Astrocyte (in vitro differentiated cells and primary cell): ENCODE measurements at regions not wholly inside any gene's neighbourhood (a gene's known extent, or its start where the extent isn't known, plus 50 kb on each side); places are given as distances from the start of the nearest gene placed in this dataset.

ENCODE experiments used
- DNase-seq: peaks from one replicate; pipeline ENCODE4 v3.0.0-alpha.2; 2010; ENCODE audit warnings: low read depth
- FAIRE-seq: peaks from 2 replicates; lab custom pipeline; 2011; peaks lifted over from hg19 to GRCh38; lab: Jason Lieb, UNC
- H2AFZ ChIP-seq: 2 replicates; pipeline ENCODE4 v1.6.0; 2012; ENCODE audit warnings: low read depth, low read length, inconsistent platforms
- H3K27ac ChIP-seq: 2 replicates; pipeline ENCODE4 v1.5.1; 2011; ENCODE audit warnings: low read depth, low read length, inconsistent platforms
- H3K27me3 ChIP-seq: 2 replicates; pipeline ENCODE4 v1.6.0; 2011; ENCODE audit warnings: low read length, inconsistent platforms; ENCODE audit not compliant: insufficient read depth
- H3K36me3 ChIP-seq: 2 replicates; pipeline ENCODE4 v1.5.1; 2011; ENCODE audit warnings: low read length, inconsistent platforms; ENCODE audit not compliant: insufficient read depth
- H3K4me1 ChIP-seq: 2 replicates; pipeline ENCODE4 v1.5.1; 2011; ENCODE audit warnings: low read length, inconsistent platforms; ENCODE audit not compliant: insufficient read depth
- H3K4me2 ChIP-seq: 2 replicates; pipeline ENCODE4 v1.6.0; 2012; ENCODE audit warnings: low read length, inconsistent platforms
- H3K4me3 ChIP-seq: 2 replicates; pipeline ENCODE4 v1.5.1; 2011; ENCODE audit warnings: low read depth, mild to moderate bottlenecking, low read length, inconsistent platforms; ENCODE audit not compliant: insufficient read depth
- H3K79me2 ChIP-seq: 2 replicates; pipeline ENCODE4 v1.6.0; 2012; ENCODE audit warnings: mild to moderate bottlenecking, low read length, inconsistent platforms; ENCODE audit not compliant: insufficient read depth
- H3K9ac ChIP-seq: 2 replicates; pipeline ENCODE4 v1.6.0; 2012; ENCODE audit warnings: mild to moderate bottlenecking, low read length, inconsistent platforms
- H3K9me3 ChIP-seq: 2 replicates; pipeline ENCODE4 v1.5.1; 2012; ENCODE audit warnings: low read depth, mild to moderate bottlenecking, low read length, inconsistent platforms; ENCODE audit not compliant: insufficient read depth
- H4K20me1 ChIP-seq: 2 replicates; pipeline ENCODE4 v1.6.0; 2012; ENCODE audit warnings: low read length, inconsistent platforms; ENCODE audit not compliant: insufficient read depth
- H3K27ac Mint-ChIP-seq: one replicate; pipeline ENCODE4 v1.8.0; 2021; ENCODE audit warnings: mild to moderate bottlenecking, mixed read lengths; ENCODE audit not compliant: unreplicated experiment
- H3K27me3 Mint-ChIP-seq: one replicate; pipeline ENCODE4 v1.8.0; 2021; ENCODE audit warnings: low read depth, mixed read lengths; ENCODE audit not compliant: unreplicated experiment
- H3K36me3 Mint-ChIP-seq: one replicate; pipeline ENCODE4 v1.8.0; 2021; ENCODE audit warnings: low read depth, mixed read lengths; ENCODE audit not compliant: unreplicated experiment
- H3K4me1 Mint-ChIP-seq: one replicate; pipeline ENCODE4 v1.8.0; 2021; ENCODE audit warnings: low read depth, mixed read lengths; ENCODE audit not compliant: unreplicated experiment
- H3K4me3 Mint-ChIP-seq: one replicate; pipeline ENCODE4 v1.8.0; 2021; ENCODE audit warnings: mild to moderate bottlenecking, moderate library complexity, mixed read lengths; ENCODE audit not compliant: unreplicated experiment
- H3K9me3 Mint-ChIP-seq: one replicate; pipeline ENCODE4 v1.8.0; 2021; ENCODE audit warnings: mild to moderate bottlenecking, mixed read lengths; ENCODE audit not compliant: unreplicated experiment
- EZH2 ChIP-seq: IDR thresholded peaks from 2 replicates; pipeline ENCODE4 v1.6.1; 2012; ENCODE audit warnings: mild to moderate bottlenecking, low read length, inconsistent platforms; ENCODE audit not compliant: insufficient read depth
- TF ChIP-seq, protein P1 (sequence below): IDR thresholded peaks from 2 replicates; pipeline ENCODE4 v1.5.1; 2011; ENCODE audit warnings: low read depth, mild to moderate bottlenecking, inconsistent platforms, low read length, moderate library complexity; ENCODE audit not compliant: insufficient read depth

DNA sequence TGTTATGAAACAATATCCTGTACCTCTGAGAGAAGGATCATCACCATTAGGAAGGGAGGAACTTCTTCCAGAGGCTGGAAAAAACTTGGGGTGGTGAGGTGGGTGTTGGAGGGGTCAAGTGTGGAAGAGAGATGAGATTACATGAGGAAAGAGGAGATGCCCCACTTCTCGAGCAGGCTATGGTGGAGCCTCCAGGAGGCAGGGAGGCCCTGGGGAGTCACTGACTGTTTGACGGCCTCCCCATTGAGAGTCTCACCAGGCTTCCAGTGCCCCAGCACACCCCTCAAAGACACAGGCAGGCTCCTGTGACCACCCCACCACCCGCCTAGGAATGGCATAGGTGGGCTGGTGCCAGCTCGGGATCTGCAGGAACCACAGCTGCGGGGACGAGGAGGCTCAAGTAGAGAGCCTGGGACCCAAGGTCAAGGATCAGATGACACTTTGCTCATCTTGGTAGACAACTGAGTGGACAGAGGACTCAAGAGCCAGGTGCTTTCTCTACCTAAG, 185.3 kb upstream of the GDF10 start:
- DNase-seq, result no peak
- Mint-ChIP-seq H3K9me3 (no peaks in the 10 kb centered on the region), H3K4me1 (peaks cover 5% of the 10 kb centered on the region), H3K36me3 (peaks cover 2% of the 10 kb centered on the region), H3K27me3 (peaks cover 26% of the 10 kb centered on the region), H3K27ac (no peak overlapping the region), H3K4me3 (no peak overlapping the region)
- Histone ChIP-seq H3K36me3 (no peaks in the 10 kb centered on the region), H3K27ac (no peak overlapping the region), H3K9ac (no peak overlapping the region), H2AFZ (no peak overlapping the region), H3K4me2 (no peak overlapping the region), H4K20me1 (no peaks in the 10 kb centered on the region), H3K27me3 (peaks cover 2% of the 10 kb centered on the region), H3K4me1 (no peaks in the 10 kb centered on the region), H3K79me2 (no peaks in the 10 kb centered on the region), H3K9me3 (no peaks in the 10 kb centered on the region), H3K4me3 (no peak overlapping the region)
- no peak for FAIRE-seq
- TF ChIP-seq, protein P1, sequence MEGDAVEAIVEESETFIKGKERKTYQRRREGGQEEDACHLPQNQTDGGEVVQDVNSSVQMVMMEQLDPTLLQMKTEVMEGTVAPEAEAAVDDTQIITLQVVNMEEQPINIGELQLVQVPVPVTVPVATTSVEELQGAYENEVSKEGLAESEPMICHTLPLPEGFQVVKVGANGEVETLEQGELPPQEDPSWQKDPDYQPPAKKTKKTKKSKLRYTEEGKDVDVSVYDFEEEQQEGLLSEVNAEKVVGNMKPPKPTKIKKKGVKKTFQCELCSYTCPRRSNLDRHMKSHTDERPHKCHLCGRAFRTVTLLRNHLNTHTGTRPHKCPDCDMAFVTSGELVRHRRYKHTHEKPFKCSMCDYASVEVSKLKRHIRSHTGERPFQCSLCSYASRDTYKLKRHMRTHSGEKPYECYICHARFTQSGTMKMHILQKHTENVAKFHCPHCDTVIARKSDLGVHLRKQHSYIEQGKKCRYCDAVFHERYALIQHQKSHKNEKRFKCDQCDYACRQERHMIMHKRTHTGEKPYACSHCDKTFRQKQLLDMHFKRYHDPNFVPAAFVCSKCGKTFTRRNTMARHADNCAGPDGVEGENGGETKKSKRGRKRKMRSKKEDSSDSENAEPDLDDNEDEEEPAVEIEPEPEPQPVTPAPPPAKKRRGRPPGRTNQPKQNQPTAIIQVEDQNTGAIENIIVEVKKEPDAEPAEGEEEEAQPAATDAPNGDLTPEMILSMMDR, result no peak
- no peak for TF ChIP-seq EZH2

DNA sequence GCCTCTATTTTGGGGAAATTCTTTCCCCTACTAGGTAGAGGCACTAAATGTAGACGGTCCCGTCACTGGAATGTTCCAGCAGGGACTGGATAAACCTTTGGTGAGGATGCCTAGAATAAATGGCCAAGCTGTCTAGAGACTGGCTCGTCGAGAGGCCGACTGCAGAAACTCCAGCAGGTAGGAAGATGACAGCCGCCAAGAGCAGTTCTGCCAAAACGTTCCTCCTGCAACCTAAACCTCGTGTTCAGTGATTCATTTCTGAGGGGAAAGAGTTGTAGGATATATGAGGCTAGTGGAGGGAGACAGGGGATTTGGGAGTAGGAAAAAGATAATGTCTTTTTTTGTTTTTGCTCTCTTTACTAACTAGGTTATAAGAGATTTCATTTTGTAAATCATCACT, 184.7 kb upstream of the GDF10 start:
- DNase-seq (no peak), FAIRE-seq (no peak)
- no peaks in the 10 kb centered on the region for H4K20me1 ChIP-seq
- H3K4me1 Mint-ChIP-seq, result peaks cover 5% of the 10 kb centered on the region
- H3K36me3 Mint-ChIP-seq, result peaks cover 2% of the 10 kb centered on the region
- H3K9me3 Mint-ChIP-seq, result no peaks in the 10 kb centered on the region
- H3K4me1 ChIP-seq, result no peaks in the 10 kb centered on the region
- no peak overlapping the region for H3K9ac ChIP-seq
- H3K27me3 Mint-ChIP-seq, result peaks cover 22% of the 10 kb centered on the region
- H3K4me3 ChIP-seq, result no peak overlapping the region
- no peak overlapping the region for H2AFZ ChIP-seq
- H3K27ac ChIP-seq, result no peak overlapping the region
- no peaks in the 10 kb centered on the region for H3K79me2 ChIP-seq
- no peak overlapping the region for H3K4me2 ChIP-seq
- TF ChIP-seq EZH2, result no peak
- TF ChIP-seq, protein P1, result no peak
- H3K36me3 ChIP-seq, result no peaks in the 10 kb centered on the region
- H3K27ac Mint-ChIP-seq, result no peak overlapping the region
- peaks cover 2% of the 10 kb centered on the region for H3K27me3 ChIP-seq
- no peak overlapping the region for H3K4me3 Mint-ChIP-seq
- H3K9me3 ChIP-seq, result no peaks in the 10 kb centered on the region

DNA sequence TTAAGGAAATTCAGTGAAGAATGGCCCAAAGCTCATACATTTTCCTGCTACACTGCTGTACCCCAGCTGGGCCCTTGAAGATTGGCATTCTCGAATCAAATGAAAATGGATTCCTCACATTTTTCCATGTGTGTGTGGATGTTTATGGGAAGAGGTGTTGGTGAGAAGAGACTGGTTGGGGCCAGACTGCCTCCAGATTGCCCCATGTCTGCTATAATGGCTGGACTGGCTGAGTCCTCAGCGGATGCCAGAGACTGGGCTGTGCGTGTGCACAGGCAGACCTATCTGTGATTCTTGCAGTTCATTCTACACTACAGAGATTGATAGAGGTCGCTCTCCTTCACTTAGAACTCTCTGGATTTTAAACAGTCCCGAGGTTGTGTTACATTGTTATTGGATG, 183.6 kb upstream of the GDF10 start:
- Histone ChIP-seq H3K79me2 (no peaks in the 10 kb centered on the region), H3K4me3 (no peak overlapping the region), H3K4me1 (no peaks in the 10 kb centered on the region), H2AFZ (no peak overlapping the region), H3K36me3 (no peaks in the 10 kb centered on the region), H3K9ac (no peak overlapping the region), H3K4me2 (no peak overlapping the region), H4K20me1 (no peaks in the 10 kb centered on the region), H3K27ac (no peak overlapping the region), H3K27me3 (peaks cover 2% of the 10 kb centered on the region), H3K9me3 (no peaks in the 10 kb centered on the region)
- Mint-ChIP-seq H3K27ac (no peak overlapping the region), H3K27me3 (peaks cover 16% of the 10 kb centered on the region), H3K9me3 (no peaks in the 10 kb centered on the region), H3K4me3 (no peak overlapping the region), H3K36me3 (peaks cover 2% of the 10 kb centered on the region), H3K4me1 (peaks cover 7% of the 10 kb centered on the region)
- no peak for TF ChIP-seq EZH2
- TF ChIP-seq, protein P1, result no peak
- FAIRE-seq, result no peak
- DNase-seq, result no peak
